Ureter (tissue), 1 donor: ENCODE measurements at regions not wholly inside any gene's neighbourhood (a gene's known extent, or its start where the extent isn't known, plus 50 kb on each side); places are given as distances from the start of the nearest gene placed in this dataset.

Experiments used
- DNase-seq: peaks from one replicate; pipeline ENCODE4 v3.0.0-alpha.2; 2020; ENCODE audit warnings: low spot score
- donor health status: DM: yes; HTN: yes; CAD: no.

DNA sequence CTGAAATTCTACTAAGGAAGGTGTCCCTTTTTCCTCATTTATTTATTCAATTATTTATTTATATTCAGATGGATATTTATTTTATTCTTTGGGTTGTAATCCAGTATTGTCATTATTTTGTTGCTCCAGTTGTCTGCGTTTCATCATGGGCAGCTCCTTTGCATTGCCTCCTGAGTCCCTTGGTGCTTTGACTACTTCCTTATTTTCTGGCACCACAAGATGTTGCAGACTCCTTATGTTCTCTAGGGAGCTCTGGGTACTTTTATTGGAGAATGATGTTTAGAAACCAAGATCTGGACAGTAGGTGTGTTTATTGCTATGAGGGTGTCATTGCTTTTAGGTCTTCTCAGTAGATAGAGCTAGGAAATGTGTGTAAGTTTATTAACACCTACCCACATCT is 59.9 kb upstream of the ERRFI1 start:
- DNase-seq, result no peak

DNA sequence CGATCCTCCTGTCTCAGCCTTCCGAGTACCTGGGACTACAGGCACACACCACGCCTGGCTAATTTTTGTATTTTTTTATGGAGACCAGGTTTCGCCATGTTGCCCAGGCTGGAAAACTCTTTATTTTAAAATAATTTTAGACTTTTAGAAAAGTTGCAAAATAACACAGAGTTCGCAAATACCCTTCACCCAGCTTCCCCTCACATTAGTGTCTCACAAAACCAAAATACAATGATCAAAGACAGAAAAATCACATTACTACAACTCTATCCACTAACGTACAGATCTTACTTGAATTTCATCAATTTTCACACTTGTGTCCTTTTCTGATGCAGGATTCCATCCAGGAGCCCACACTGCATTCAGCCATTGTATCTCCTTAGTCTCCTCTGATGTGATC is 58.8 kb upstream of the ERRFI1 start:
- DNase-seq, result no peak

DNA sequence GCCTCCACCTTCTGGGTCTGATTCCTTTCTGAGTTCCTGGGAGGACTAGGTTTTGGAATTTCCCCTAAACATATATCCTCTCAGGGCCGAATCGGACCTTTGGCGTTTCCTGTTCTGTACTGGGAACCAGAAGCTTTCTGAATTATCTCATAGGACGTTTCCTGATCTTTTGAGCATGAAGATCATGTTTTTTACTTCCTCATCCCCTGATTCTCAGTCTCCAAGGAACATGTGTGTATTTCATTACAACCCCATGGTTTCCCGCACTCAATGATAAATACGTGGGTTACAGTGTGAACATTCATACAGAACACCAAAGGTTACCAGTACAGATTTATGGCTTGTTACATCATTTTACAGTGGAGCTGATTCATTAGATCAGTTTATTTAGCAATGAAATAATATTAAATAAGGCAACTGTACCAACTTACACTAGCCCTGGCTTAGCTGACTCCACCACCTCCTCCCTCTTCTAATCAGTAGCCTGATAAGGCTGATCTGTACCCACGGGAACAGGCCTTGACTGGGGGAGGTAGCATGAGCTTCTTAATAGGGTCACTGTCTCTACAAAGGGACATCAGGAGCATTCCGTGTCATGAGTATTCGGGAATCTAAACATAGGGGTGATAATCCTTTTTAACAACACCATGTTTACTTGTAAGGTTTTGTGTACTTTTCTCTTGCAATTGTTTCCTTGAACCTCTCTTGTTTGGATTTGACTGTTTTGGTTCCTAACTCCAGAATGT is 57.8 kb upstream of the ERRFI1 start:
- DNase-seq, result no peak

DNA sequence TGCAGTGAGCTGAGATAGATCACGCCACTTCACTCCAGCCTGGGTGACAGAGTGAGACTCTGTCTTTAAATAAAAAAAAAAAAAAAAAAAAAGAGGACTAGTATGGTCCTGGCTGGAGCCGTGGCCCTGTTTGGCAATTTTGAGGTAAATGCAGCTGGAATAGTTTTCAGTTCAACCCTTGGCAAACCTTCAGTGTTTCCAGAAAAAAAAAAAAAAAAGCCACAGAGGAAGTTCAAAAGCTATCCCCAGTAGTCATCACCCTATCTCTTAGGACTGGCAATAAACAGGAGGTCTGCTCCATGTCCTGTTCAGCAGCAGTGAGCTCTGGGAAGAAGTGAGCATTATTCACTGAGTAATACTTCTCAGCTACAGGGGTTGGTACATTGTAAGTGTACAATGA is 56.8 kb upstream of the ERRFI1 start:
- no peak for DNase-seq

DNA sequence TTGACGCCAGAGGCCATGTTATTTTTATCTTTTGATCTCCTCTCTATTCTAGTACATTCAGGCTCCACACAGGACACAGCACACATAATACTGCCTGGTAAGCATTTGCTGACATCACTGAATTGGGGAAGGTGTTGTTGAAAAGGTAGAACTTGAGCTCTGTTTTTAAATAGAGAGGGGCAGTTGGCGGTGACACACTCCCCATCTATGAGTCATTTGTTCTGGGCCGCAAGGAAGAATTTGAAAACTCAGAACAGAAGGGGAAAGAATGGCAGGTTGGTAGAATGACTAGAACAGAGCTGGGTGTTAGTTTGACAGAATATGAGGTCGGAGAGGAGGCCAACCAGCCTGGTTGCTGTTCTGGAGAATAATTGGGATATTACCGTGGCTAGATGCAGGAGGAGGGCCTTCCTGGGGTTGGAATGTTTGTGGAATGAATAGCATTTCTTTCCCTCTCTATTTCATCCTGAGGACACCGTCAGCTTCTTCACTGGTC is 52.1 kb upstream of the ERRFI1 start:
- no peak for DNase-seq

DNA sequence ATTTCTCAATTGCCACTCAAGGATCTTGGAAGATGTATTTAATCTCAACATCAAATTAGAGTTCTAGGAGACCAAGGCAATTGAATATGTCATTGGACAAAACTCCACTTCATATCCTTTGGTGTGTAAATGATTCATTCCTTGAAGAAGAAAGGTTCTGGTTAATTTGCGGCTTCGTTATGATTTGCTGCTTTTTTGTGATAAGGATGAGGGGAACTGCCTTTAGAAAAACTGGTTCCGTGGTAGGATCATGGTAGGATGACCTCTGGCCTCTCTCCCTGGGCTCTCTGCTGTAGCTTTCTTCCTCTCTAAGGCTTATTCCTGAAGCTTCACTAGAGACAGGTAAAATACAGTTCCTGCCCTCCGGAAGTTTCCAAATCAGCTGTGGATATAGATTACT is 51.5 kb upstream of the ERRFI1 start:
- no peak for DNase-seq

DNA sequence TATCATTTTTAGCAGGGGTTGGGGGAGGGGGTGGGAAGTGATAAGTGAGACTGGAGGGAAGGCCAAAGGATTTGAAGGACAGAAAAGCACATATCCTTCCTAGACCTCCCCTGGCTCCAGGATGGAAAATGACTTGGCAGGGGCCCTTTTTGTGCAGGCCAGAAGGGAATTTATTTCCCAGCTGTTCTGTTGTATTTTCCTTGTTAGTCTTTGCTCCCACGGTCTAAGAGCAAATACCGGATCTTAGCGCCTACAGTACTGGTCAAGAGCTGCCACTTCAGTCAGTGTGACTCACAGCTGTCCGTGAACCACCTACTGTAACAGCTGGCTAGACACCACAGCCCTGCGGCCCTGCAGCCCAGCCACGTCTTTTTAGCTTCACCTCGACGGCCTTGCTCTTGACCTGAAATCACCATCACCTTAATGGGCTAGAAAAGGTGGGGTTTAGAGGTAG is 51.0 kb upstream of the ERRFI1 start:
- DNase-seq, result no peak

DNA sequence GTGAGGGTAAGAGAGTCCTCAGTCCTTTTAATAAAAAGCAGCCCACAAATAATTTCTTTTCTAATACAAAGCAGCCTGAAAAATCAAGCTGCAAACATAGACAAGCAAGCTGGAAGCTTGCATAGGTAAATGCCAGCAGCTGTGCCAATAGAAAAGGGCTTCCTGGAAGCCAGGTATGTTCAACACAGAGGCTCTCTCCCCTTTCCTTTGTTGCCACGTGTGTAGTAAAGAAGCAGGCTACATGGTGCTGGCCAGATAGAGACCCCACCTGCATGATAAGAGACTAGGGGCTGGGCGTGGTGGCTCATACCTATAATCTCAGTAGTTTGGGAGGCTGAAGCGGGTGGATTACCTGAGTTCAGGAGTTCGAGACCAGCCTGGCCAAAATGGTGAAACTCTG is 50.1 kb upstream of the ERRFI1 start:
- DNase-seq, result no peak
